ENCODE measurements at regions not wholly inside any gene's neighbourhood (a gene's known extent, or its start where the extent isn't known, plus 50 kb on each side); places are given as distances from the start of the nearest gene placed in this dataset.

DNA sequence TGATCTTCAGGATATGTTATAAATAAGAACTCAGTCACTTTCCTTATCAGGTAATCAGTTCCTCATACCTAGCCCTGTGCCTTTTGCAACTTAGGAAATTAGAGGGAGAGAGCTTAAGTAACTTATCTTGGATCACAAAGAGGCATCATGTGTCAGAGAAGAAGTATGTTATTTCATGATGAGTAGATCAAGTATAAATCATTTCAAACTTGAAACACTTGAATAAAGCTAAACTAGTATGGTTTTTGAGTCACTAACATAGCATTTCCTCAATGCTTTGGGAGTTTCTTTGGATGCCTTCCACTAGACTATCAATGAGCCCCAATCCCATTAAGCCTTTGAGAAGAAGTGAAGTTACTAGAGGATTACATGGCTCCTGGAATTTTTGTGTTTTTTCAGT, 102.6 kb upstream of the TNFAIP3 start:
- Histone ChIP-seq H3K27ac (no peak overlapping the region), H3K4me3 (no peak overlapping the region), H3K4me1 (no peaks in the 10 kb centered on the region), H3K36me3 (ENCODE audit: low read depth, missing control alignments) (no peaks in the 10 kb centered on the region), H3K27me3 (no peaks in the 10 kb centered on the region), H3K9me3 (no peaks in the 10 kb centered on the region)
- DNase-seq = no peak
- intact Hi-C loops (cut with DNase I; ENCODE audit: low total_unique reads) = no loop called here
- TF ChIP-seq POLR2A (IDR thresholded peaks at IDR 0.05) = no peak

DNA sequence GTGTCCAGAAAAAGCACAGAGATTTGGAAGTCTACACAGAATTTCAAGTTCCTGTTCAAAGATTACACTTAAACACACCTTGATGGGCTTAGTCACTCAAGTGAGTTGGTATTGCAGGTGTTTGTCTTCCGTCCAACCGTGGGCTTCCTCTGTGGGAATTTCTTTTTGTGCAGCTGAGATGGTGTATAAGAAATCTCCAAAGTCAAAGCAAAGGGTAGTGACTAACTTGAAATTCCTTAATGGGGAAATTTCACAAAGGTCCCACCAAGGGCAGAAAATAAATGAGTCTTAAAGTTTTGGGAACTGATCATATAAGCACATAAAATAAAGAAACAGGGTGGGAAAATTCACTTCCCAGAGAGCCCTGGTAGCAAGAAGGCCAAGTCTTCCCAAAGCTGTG, 102.0 kb upstream of the TNFAIP3 start:
- WGBS, 2 donors = 93 to 94% methylated on average over 2 of the region's 2 CpGs
- no peaks in the 10 kb centered on the region for H3K9me3 ChIP-seq
- H3K27me3 ChIP-seq = no peaks in the 10 kb centered on the region
- H3K4me3 ChIP-seq = no peak overlapping the region
- TF ChIP-seq POLR2A (IDR thresholded peaks at IDR 0.05) = no peak
- TF ChIP-seq, protein P1, sequence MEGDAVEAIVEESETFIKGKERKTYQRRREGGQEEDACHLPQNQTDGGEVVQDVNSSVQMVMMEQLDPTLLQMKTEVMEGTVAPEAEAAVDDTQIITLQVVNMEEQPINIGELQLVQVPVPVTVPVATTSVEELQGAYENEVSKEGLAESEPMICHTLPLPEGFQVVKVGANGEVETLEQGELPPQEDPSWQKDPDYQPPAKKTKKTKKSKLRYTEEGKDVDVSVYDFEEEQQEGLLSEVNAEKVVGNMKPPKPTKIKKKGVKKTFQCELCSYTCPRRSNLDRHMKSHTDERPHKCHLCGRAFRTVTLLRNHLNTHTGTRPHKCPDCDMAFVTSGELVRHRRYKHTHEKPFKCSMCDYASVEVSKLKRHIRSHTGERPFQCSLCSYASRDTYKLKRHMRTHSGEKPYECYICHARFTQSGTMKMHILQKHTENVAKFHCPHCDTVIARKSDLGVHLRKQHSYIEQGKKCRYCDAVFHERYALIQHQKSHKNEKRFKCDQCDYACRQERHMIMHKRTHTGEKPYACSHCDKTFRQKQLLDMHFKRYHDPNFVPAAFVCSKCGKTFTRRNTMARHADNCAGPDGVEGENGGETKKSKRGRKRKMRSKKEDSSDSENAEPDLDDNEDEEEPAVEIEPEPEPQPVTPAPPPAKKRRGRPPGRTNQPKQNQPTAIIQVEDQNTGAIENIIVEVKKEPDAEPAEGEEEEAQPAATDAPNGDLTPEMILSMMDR (IDR thresholded peaks at IDR 0.05) = no peak
- H3K36me3 ChIP-seq (ENCODE audit: low read depth, missing control alignments) = no peaks in the 10 kb centered on the region
- DNase-seq = no peak
- H3K4me1 ChIP-seq = no peaks in the 10 kb centered on the region
- H3K27ac ChIP-seq = no peak overlapping the region
- intact Hi-C loops (cut with DNase I; ENCODE audit: low total_unique reads) = no loop called here

DNA sequence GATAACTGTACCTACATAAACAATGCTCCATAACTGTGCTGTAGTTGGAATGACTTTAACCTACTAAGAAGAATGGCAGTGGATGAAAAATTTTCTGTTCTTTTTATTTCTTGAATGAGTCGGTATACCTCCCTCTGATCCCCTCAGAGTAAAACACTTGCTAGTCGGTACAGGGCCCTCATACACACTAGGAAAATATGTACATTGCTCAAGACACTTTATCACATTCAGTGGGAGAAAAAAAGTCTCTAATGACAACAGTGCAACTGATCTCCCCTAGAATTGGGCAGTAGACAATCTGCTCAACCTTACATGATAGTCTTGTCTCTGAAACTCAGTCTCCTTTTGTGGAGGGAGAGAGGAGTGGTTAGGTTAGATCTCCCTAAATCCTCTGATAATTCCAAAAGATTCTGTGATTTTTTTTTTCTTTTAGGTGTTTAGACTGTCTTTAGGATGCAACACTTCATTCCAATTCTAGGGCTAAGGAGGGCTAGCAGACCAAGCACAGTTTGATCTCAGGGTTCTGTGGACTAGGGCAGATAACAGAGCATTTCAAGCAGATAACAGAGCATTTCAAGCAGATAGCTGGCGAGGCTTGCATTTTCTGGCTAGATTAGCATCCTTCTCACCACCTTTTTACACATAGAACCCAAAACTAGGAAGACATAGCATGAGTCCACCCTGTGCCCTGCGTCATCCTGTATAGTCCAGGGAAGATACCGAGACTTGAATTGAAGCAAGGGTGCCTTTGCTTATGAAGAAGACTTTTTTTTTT, 100.3 kb upstream of the TNFAIP3 start:
- intact Hi-C loops (cut with DNase I; ENCODE audit: low total_unique reads) = no loop called here
- DNase-seq = no peak
- no peak for TF ChIP-seq POLR2A (IDR thresholded peaks at IDR 0.05)
- TF ChIP-seq, protein P1 (IDR thresholded peaks at IDR 0.05) = no peak
- no peaks in the 10 kb centered on the region for H3K9me3 ChIP-seq
- H3K4me3 ChIP-seq = no peak overlapping the region
- no peaks in the 10 kb centered on the region for H3K36me3 ChIP-seq (ENCODE audit: low read depth, missing control alignments)
- H3K4me1 ChIP-seq = no peaks in the 10 kb centered on the region
- WGBS, 2 donors = 84 to 96% methylated on average over 5 of the region's 5 CpGs
- no peaks in the 10 kb centered on the region for H3K27me3 ChIP-seq
- H3K27ac ChIP-seq = no peak overlapping the region

DNA sequence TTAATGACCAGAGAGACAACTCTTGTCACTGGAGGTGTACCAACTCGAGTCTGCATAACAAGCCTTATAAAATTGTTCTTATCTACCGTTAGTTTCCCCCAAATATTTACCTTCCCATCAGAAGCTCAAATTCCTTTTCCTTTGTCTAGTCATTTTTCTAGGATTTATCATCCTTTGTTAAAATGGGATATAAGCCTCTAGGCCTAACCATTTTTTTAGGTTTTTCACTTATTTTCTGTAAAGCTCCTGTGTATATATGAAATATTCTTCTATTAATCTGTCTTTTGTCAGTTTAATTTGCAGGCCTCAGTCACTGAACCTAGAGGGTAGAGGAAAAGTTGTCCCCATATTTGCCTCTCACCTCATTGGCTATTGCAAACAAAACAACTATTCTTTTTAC, 99.6 kb upstream of the TNFAIP3 start:
- H3K27ac ChIP-seq = no peak overlapping the region
- TF ChIP-seq, protein P1 (IDR thresholded peaks at IDR 0.05) = no peak
- TF ChIP-seq POLR2A (IDR thresholded peaks at IDR 0.05) = no peak
- H3K9me3 ChIP-seq = no peaks in the 10 kb centered on the region
- H3K4me1 ChIP-seq = no peaks in the 10 kb centered on the region
- 82 to 94% methylated on average over 2 of the region's 2 CpGs for WGBS, 2 donors
- H3K36me3 ChIP-seq (ENCODE audit: low read depth, missing control alignments) = no peaks in the 10 kb centered on the region
- intact Hi-C loops (cut with DNase I; ENCODE audit: low total_unique reads) = no loop called here
- H3K27me3 ChIP-seq = no peaks in the 10 kb centered on the region
- H3K4me3 ChIP-seq = no peak overlapping the region
- DNase-seq = no peak

DNA sequence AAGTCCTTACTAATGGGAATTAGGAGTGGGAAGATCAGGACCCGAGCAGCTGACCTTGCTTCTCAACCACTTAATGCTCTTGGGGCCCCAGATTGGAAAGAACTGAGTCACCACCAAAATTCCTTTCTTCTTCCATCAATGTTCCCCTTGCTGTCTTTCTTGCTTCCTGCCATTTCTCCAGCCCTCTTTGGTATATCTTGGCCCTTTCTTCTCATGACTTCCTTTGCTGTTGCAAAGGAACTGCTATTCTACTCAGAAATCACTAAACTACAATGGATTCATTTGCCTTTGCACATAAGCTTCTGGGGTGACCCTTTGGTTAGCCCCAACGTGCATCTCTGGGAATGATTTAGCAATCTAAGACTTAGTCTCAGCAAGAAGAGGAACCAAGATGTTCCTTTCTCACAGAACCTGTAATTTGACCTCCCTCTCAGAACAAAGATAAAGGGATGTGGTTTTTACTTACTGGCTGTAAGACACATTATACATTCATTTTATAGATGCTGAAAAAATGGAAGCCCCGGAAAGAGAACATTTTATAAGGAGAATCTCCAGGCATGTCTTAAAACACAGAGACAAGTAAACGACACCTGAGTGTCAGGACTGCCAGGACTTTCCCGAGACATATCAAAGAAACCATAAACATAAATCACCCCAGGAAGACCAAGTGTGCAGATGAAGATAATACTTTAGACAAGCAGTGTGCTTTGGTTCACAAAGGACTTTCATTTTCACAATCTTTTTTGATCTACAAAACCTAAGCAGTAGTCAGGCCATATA, 99.0 kb upstream of the TNFAIP3 start:
- Histone ChIP-seq H3K27me3 (no peaks in the 10 kb centered on the region), H3K27ac (no peak overlapping the region), H3K4me3 (no peak overlapping the region), H3K4me1 (no peaks in the 10 kb centered on the region), H3K9me3 (no peaks in the 10 kb centered on the region), H3K36me3 (ENCODE audit: low read depth, missing control alignments) (no peaks in the 10 kb centered on the region)
- intact Hi-C loops (cut with DNase I; ENCODE audit: low total_unique reads) = no loop called here
- no peak for TF ChIP-seq POLR2A (IDR thresholded peaks at IDR 0.05)
- TF ChIP-seq, protein P1 (IDR thresholded peaks at IDR 0.05) = no peak
- WGBS, 2 donors = 65 to 66% methylated on average over 5 of the region's 5 CpGs
- DNase-seq = no peak
